Vagina (tissue), 2 donors: ENCODE measurements at regions not wholly inside any gene's neighbourhood (a gene's known extent, or its start where the extent isn't known, plus 50 kb on each side); places are given as distances from the start of the nearest gene placed in this dataset.

ENCODE experiments used
- CTCF ChIP-seq, 3 experiments: fragments of 450-650 bp in 2 of 3; fragments of 200-600 bp in 1 of 3; sonication (generic) in 1 of 3; IDR thresholded peaks; one replicate each; pipeline ENCODE4 v1.5.1; 2017 to 2019; ENCODE audit warnings: antibody characterized with exemption in 3 of 3, mild to moderate bottlenecking in 2 of 3, moderate library complexity in 2 of 3
- POLR2A ChIP-seq, 2 donors: fragments of 450-650 bp; IDR thresholded peaks; one replicate each; pipeline ENCODE4 v1.6.1; 2017; ENCODE audit warnings: antibody characterized with exemption in 2 of 2, mild to moderate bottlenecking in 2 of 2, moderate library complexity in 2 of 2
- POLR2AphosphoS5 ChIP-seq, 2 donors: sonication (generic); formaldehyde crosslinking; IDR thresholded peaks; one replicate each; pipeline ENCODE4 v1.9.0; 2017; ENCODE audit warnings: antibody characterized with exemption in 2 of 2, mild to moderate bottlenecking in 2 of 2, low read depth in 1 of 2; ENCODE audit not compliant: insufficient read depth in 1 of 2

GRCh38 chr4:92129408-92129994 lies 174.3 kb upstream of the GRID2 start:
- TF ChIP-seq CTCF (IDR thresholded peaks at IDR 0.05) (no peak), POLR2AphosphoS5 (IDR thresholded peaks at IDR 0.05; ENCODE audit: insufficient read depth in 1 of 2, low read depth in 1 of 2) (no peak), POLR2A (IDR thresholded peaks at IDR 0.05) (no peak)
